ENCODE measurements at regions not wholly inside any gene's neighbourhood (a gene's known extent, or its start where the extent isn't known, plus 50 kb on each side); places are given as distances from the start of the nearest gene placed in this dataset.
"Not testable (repeated sequence)": the region's sequence is repeated elsewhere in the genome, so short reads cannot be mapped to it uniquely, and the experiment has no call there.

DNA sequence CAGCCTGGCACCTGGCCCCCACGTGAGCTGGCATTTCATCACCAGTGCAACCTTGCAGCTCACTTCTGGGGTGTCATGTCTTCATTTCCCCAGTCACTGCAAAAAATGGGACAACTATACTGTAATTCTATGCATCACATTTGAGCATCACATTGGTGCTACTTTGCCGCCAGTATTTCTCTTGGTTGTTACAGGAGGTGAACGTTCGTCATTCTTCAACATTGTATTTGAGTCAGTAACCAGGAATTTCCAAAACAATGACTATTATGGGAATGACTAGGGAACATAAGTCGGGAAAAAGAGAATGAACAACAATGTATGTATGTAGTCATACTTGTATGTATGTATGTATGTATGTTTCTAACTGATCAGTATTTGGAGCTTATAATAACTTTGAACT lies 1278.0 kb downstream of the EFNA5 start:
- no peaks in the 10 kb centered on the region for H3K36me3 ChIP-seq (ENCODE audit: control insufficient read depth, insufficient read depth, low read length)
- FAIRE-seq (no peak), DNase-seq (ENCODE audit: low read depth) (peak; percentile 65)
- TF ChIP-seq, protein P1, sequence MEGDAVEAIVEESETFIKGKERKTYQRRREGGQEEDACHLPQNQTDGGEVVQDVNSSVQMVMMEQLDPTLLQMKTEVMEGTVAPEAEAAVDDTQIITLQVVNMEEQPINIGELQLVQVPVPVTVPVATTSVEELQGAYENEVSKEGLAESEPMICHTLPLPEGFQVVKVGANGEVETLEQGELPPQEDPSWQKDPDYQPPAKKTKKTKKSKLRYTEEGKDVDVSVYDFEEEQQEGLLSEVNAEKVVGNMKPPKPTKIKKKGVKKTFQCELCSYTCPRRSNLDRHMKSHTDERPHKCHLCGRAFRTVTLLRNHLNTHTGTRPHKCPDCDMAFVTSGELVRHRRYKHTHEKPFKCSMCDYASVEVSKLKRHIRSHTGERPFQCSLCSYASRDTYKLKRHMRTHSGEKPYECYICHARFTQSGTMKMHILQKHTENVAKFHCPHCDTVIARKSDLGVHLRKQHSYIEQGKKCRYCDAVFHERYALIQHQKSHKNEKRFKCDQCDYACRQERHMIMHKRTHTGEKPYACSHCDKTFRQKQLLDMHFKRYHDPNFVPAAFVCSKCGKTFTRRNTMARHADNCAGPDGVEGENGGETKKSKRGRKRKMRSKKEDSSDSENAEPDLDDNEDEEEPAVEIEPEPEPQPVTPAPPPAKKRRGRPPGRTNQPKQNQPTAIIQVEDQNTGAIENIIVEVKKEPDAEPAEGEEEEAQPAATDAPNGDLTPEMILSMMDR (IDR thresholded peaks at IDR 0.05; ENCODE audit: insufficient read depth, low read length, severe bottlenecking) = no peak
- no peak overlapping the region for H3K4me3 ChIP-seq (ENCODE audit: low read depth, low read length)
- no peaks in the 10 kb centered on the region for H3K27me3 ChIP-seq (ENCODE audit: control insufficient read depth, insufficient read depth, low read length)

DNA sequence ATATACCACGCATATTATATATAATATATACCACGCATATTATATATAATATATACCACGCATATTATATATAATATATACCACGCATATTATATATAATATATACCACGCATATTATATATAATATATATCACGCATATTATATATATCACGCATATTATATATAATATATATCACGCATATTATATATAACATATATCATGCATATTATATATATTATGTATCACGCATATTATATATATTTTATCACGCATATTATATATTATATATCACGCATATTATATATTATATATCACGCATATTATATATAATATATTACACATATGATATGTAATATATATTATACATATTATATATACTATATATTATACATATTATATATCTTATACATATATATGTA lies 1283.0 kb downstream of the EFNA5 start:
- not testable (repeated sequence) for H3K4me3 ChIP-seq (ENCODE audit: low read depth, low read length); FAIRE-seq; DNase-seq (ENCODE audit: low read depth); H3K36me3 ChIP-seq (ENCODE audit: control insufficient read depth, insufficient read depth, low read length); H3K27me3 ChIP-seq (ENCODE audit: control insufficient read depth, insufficient read depth, low read length)

DNA sequence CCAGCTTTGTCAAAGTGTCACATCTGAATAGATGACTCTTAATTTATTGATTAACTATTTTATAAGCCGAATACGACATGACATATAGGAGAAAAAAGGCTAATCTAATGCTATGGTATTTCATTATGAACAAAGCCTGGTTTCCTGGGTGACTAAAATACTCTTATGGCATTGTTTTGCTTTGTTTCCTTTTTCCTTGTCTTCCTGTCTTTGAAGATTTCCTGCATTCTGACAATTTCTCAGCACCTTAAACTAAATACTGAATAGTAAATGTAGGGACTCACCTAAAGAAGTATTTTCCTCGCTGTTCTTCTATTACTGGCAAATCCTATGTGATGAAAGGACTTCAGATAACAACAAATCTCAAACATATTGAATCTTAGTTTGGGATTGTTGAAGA lies 1284.5 kb downstream of the EFNA5 start:
- FAIRE-seq (no peak), DNase-seq (ENCODE audit: low read depth) (no peak)
- Histone ChIP-seq H3K36me3 (ENCODE audit: control insufficient read depth, insufficient read depth, low read length) (no peaks in the 10 kb centered on the region), H3K27me3 (ENCODE audit: control insufficient read depth, insufficient read depth, low read length) (no peaks in the 10 kb centered on the region), H3K4me3 (ENCODE audit: low read depth, low read length) (no peak overlapping the region)
- TF ChIP-seq, protein P1 (IDR thresholded peaks at IDR 0.05; ENCODE audit: insufficient read depth, low read length, severe bottlenecking) = no peak

DNA sequence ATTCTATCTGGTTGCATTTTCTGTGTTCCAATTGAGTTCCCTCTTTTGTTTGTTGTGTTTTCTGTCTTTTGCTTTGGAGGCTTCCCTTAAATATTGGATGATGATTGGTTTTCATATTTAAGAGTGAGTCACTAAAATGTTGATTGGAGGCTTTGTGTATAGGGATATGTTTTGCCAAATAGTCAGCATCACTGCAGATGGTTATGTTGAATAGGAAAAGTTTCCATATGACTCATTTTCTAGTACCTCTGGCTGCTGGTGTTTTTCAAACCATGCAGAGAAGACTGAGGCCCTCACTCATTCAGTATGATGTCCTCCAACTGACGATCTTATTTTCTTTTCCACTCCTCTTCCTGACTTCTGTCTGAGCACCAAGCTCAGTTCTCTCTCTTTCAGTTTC lies 1290.0 kb downstream of the EFNA5 start:
- no peak for FAIRE-seq
- Histone ChIP-seq H3K36me3 (ENCODE audit: control insufficient read depth, insufficient read depth, low read length) (no peaks in the 10 kb centered on the region), H3K4me3 (ENCODE audit: low read depth, low read length) (no peak overlapping the region), H3K27me3 (ENCODE audit: control insufficient read depth, insufficient read depth, low read length) (no peaks in the 10 kb centered on the region)
- DNase-seq (ENCODE audit: low read depth) = peak; percentile 66
- TF ChIP-seq, protein P1 (IDR thresholded peaks at IDR 0.05; ENCODE audit: insufficient read depth, low read length, severe bottlenecking) = no peak

- Histone ChIP-seq H3K27me3 (ENCODE audit: control insufficient read depth, insufficient read depth, low read length) (no peaks in the 10 kb centered on the region), H3K4me3 (ENCODE audit: low read depth, low read length) (no peak overlapping the region), H3K36me3 (ENCODE audit: control insufficient read depth, insufficient read depth, low read length) (no peaks in the 10 kb centered on the region)
- no peak for FAIRE-seq
- TF ChIP-seq, protein P1 (IDR thresholded peaks at IDR 0.05; ENCODE audit: insufficient read depth, low read length, severe bottlenecking) = no peak
- peak; percentile 47 for DNase-seq (ENCODE audit: low read depth)
Measured at GRCh38 chr5:106376522-106376921, 1294.2 kb downstream of the EFNA5 start.

GRCh38 chr5:106374956-106375355 lies 1295.8 kb downstream of the EFNA5 start:
- DNase-seq (ENCODE audit: low read depth) (no peak), FAIRE-seq (no peak)
- Histone ChIP-seq H3K36me3 (ENCODE audit: control insufficient read depth, insufficient read depth, low read length) (no peaks in the 10 kb centered on the region), H3K27me3 (ENCODE audit: control insufficient read depth, insufficient read depth, low read length) (no peaks in the 10 kb centered on the region), H3K4me3 (ENCODE audit: low read depth, low read length) (no peak overlapping the region)
- TF ChIP-seq, protein P1 (IDR thresholded peaks at IDR 0.05; ENCODE audit: insufficient read depth, low read length, severe bottlenecking) = no peak
